CD4-positive, alpha-beta T cell treated with Interleukin-15 for 1 hour (primary cell): ENCODE measurements at regions not wholly inside any gene's neighbourhood (a gene's known extent, or its start where the extent isn't known, plus 50 kb on each side); places are given as distances from the start of the nearest gene placed in this dataset.
"Not testable (repeated sequence)": the region's sequence is repeated elsewhere in the genome, so short reads cannot be mapped to it uniquely, and the experiment has no call there.

ENCODE experiments used
- DNase-seq: peaks from one replicate; pipeline ENCODE4 v3.0.0-alpha.2; 2020

DNA sequence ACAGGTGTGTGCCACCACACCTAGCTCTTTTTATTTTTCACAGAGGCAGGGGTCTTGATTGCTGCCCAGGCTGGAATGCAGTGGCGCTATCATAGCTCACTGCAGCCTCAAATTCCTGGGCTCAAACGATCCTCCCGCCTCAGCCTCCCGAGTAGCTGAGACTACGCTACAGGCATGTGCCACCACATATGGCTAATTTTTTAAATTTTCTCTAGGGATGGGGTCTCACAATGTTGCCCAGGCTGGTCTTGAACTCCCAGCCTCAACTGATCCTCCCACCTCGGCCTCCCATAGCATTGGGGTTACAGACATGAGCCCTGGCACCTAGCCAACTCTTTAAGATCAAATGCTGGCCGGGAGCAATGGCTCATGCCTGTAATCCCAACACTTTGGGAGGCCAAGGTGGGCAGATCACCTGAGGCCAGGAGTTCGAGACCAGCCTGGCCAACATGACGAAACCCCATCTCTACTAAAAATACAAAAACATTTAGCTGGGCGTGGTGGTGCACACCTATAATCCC lies 50.6 kb upstream of the MYL10 start:
- not testable (repeated sequence) for DNase-seq

DNA sequence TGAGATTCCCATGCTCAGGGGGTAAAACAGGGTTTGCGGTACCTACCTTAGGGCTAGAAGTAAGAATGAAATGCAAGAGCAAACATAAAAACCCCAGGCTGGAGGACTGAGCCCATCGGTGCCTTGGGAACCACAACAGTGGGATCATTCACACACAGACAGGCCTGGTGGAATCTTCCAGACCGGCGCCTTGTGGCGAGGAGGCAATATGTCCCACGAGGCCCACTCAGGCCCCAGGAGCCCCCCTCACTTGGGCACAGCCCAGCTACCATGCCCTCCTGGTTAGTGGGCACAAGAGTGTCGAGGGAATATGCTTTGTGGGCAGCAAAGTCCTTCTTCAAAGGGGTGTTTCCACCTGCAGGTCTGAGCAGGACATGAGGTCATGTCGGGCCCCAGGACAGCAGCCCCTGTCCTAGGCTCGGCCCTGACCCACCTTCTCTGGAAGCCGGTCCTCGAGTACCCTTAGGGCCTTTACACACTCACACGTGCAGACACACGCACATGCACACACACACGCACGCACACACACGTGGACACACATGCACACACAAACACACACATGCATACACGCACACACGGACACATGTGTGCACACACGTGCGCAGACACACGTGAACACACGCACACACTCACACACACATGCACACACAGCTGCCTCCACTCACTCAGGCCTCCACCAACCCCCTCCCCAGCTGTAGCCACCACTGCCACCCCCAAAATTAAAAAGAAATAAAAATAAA lies 51.5 kb upstream of the MYL10 start:
- DNase-seq, result no peak

DNA sequence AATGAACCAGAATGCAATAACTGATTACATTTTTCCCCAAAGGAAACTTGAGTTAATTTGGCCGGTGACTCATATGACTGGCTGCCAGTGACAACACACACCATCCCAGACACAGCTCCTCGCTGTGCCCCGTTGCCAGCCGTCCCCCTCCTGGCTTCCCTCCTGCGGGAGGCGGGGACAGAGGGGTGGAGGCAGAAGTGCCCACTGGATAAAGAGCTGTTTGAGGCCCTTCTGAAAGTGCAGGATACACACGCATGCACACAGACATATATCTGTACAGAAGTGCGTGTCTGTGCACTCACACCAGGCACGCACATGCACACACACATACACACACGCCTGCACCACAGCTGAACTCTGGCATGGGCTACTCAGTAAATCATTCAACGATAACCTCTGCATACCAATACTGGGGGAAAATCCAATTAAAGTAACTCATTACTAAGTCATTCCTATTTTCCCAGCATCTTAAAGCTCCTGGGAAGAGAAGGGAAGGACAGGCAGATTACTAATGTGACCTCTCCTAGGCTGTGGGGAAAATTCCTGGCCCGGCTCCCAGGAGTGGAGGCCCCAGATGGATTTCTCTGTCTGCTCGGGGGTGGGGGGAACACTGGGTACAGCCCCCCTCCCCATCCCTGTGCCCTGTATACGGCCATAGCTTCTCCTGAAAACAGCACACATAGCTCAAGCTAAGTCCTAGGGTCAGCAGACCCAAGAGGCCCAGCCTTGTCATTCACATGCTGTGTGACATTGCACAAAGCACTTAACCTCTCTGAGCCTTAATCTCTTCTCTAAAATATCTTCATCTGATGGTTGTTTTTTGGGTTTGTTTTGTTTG lies 52.3 kb upstream of the MYL10 start:
- no peak for DNase-seq

DNA sequence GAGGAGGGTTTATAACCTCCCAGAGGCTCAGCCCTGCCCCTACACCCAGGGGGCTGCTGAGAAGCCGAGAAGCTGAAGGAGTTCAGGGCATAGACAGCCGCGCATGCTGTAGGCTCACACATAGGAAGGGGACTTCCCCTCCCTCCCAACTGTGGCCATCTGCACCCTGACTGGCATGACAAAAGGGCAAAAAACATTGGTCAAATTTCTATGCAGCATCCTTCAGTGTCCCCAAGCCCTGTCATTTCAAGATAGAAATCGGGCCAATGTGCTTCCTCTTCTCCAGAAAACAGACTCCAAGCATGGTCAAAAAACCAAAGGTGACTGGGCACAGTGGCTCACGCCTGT lies 55.9 kb upstream of the MYL10 start:
- no peak for DNase-seq

DNA sequence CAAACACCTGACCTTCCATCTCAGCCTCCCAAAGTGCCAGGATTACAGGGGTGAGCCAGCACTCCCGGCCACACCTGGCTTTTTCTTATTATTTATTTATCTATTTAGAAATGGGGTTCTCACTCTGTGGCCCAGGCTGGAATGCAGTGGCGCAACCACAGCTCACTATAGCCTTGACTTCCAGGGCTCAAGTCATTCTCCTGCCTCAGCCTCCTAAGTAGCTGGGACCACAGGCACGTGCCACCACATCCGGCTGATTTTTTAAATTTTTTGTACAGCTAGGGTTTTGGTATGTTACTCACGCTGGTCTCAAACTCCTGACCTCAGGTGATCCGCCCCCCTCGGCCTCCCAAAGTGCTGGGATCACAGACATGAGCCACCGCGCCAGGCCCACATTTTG lies 56.9 kb upstream of the MYL10 start:
- no peak for DNase-seq

DNA sequence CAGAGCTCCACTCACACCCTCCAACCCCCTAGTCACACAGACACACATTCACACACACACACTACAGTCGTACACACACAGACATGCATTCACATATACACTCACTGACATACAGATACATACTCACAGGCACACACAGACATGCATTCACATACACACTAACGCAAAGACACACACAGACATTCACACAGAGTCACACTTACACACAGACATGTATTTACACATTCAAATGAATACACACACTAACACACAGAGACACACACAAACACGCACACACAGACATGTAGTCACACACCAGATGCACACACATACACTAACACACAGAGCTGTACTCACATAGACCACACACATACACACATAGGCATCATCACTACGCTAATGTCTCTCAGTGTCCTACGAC lies 58.0 kb upstream of the MYL10 start:
- DNase-seq, result no peak

DNA sequence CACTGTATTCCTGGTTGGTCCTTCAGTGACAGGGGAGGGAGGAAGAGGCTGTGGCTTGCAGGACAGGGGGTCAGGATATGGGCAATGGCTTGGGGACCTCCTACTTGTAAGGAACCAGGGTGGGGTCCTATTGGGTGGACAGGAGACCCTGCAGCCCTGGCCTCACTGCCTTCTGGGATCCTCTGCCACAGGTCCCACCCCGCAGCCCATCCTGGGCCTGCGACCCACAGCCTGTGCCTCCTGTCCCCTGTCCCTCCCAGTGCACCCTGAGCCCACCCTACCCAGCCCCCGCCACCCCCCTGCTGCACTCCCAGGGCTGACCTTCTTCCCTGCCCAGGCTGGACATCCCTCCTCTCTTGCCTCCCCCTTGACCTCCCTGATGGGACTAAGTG lies 58.7 kb upstream of the MYL10 start:
- no peak for DNase-seq

DNA sequence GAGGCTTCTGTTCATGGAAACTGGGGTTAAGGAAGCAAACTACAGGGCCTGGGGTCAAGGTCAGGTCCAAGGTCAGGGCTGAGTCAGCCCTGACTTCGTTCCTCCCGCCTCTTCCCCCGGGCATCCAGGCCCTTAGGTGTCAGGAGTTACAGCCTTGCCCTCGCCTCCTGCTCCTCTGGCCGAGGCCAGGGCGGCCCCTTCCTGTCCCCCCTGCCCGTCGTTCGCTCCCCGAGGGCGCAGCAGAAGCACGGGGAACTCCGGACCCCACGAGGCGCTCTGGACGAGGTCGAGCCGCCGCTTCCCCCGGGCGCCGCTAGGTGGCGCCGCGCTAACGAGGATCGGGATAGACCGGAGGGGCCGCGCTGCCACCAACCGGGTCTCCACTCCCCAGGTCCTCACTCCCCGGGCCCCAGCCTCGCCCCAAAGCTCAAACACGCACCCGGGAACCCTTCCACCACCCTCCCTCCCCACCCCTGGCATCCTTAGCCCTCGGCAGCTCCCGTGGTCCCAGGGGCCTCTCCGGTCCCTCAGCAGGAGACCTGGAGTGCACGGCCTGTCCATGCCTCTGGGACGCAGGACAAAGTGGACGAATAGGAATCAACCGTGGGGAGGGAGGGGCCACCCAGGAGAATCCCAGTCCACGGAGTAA lies 59.2 kb upstream of the MYL10 start:
- peak; percentile 75 for DNase-seq

DNA sequence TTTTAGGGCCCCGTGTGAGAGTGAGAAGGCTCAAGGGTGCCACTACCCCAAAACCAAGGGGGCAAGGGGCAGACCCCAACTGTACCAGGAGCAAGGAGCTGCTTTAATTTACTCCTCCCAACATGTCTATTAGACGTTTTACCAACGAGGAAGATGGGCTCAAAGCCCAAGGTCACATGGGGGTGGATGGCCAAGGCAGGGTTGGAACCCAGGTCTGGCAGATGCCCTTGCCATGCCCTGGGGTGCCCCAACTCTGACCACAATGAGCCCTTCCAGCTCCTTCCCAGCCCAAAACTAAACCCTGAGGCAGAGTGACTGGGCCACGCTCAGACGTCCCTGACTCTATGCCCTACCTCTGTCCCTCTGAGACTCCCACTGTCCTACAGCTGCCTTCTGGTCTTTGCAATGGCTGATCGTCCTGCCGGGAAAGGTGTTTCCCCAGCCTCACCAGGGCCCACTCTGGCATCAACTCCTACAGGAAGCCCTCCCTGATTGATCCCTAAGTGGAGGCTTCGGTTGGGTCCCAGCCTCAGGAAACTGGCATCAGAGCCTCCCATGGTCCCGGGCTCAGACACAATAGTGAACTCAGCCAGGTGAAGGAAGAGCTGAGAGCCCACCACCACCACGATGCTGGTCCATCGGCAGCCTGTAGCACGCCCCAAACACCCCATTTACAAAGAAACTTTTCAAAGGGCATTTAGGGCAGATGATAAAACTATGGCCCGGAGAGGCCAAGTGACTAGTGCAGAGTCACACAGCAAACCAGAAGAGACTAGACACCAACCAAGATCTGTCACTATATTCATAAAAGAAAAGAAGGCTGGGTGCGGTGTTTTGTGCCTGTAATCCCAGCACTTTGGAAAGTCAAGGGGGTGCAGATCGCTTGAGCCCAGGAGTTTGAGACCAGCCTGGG lies 60.2 kb upstream of the MYL10 start:
- no peak for DNase-seq

DNA sequence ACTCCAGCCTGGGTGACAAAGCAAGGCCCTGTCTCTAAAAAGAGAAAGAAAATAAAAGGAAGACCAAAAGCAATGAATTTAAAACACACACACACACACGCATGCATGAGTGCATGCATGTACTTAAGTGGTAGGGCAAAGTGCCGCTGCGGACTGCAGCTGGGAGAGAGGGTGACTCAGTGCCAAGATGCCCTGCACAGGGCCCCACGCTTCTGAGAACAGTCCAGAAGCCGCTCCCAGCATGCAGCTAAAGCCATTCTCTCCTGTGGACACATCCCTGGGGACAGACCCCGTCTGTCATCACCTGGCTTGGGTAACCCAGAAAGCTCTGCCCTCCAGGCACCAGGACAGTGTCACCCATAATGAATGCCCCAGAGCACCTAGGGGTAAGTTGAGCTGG lies 61.0 kb upstream of the MYL10 start:
- no peak for DNase-seq

DNA sequence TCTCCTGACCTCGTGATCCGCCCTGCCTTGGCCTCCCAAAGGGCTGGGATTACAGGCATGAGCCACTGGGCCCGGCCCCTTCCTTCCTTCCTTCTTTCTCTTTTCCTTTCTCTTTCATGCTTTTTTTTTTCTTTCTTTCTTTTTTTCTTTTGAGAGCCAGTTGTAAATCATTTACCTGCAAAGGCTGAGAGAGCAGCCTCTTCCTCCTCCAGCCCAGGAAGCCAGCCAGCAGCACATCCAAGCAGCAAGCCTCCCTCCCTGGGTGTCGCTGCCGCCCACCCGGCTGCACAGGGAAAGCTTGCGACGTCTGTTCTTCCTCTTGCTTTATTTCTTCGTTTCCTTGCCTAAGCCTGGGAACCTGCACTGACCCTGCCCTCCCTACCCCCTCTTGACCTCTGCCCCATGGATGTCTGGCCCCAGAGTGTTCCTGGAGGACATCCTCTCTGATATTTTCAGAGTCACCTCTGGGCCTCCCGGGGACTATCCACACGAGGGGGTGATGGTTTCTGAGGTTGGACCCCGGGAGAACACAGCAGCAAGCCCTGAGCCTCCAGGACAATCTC lies 62.8 kb upstream of the MYL10 start:
- DNase-seq, result no peak

DNA sequence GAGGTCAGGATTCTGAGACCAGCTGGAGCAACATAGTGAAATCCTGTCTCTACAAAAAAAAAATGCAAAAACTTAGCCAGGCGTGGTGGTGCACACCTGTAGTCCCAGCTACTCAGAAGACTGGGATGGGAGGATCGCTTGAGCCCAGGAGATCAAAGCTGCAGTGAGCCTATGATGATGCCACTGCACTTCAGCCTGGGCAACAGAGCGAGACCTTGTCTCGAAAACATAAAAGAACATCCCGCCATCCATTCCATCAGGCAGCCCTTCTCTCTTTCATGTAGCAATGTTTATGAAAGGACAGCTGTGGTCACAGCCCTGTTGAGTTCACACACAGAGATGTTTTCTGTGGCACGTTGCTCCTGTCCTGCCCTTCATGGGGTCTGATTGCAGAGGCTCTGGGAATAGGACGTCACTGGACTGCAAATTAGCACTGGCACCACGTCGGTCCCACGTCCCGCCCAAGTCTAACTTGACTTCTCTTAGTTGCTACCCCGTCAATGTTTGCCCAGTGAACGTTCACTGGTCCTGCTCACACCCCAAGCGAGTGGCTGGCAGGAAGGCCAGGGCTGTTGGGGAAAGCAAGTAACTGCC lies 64.5 kb upstream of the MYL10 start:
- no peak for DNase-seq

DNA sequence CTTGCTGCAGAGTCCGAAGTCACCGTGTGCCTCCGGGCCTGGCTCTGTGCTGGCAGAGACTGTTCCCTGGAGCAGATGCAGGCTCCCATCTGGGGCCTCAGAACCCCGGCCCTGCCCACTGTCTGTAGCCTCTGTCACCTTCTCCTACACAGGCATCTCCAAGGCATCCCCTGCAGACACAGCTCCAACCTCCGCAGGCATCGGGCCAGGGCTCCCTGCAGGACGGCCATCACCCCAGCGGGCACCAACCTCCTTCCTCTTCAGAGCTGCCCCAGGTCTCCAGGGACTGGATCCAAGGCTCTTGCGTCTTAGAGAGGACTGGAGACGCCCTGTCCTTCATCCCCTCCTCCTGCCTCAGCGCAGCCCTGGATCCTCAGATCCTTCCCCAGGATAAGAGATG lies 69.9 kb upstream of the MYL10 start:
- DNase-seq, result no peak

DNA sequence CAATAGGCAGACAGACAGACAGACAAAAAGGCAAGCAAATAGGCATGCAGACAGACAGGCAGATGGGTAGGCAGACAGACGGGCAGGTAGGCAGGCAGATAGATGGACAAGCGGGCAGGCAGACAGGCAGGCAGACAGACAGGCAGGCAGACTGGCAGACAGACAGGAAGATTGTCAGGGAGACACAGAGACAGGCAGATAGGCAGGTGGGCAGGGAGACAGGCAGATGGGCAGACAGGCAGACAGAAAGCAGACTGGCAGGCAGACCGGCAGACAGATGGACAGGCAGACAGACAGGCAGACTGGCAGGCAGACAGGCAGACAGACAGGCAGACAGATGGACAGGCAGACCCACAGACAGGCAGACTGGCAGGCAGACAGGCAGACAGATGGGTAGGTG lies 70.3 kb upstream of the MYL10 start:
- DNase-seq, result no peak

DNA sequence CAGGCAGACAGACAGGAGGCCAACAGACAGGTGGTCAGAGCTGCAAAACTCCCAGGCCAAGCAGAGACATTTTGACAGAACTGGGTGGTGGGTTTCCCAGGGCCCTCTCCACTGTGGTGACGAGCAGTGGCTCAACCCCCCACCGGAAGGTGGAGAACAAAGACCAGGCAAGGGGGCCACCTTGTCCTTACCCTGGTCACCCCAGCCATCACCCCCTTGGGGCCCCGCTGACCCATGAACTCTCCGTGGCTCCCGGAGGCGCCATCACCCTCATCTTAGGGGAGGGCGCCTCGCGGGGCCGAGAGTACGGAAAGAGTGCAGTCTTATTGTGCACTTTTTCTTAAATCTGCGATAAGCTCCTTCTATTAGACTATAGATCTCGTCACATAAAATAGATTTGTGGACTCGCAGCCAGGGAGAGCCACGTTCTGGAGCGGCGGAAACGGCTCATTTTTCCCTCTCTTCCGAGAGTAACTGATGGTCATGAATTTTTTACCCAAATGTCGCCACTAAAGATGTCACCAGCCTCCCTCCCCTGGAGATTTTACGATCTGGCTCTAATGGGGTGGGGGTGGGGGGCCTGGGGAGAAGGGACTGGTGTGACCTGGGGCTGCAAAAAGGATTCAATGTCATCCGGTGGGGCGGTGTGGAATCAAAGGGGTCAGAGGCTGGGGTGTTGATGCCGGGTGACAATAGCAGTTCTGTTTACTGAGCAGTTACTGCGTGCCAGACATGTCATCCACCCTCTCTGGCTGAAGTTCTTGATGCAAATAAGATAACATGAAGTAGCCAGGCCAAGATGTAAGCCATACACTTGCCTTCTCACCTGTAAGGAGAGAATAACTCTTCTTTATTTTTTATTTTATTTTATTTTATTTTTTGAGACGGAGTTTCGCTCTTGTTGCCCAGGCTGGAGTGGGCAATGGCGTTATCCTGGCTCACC lies 71.1 kb upstream of the MYL10 start:
- no peak for DNase-seq

DNA sequence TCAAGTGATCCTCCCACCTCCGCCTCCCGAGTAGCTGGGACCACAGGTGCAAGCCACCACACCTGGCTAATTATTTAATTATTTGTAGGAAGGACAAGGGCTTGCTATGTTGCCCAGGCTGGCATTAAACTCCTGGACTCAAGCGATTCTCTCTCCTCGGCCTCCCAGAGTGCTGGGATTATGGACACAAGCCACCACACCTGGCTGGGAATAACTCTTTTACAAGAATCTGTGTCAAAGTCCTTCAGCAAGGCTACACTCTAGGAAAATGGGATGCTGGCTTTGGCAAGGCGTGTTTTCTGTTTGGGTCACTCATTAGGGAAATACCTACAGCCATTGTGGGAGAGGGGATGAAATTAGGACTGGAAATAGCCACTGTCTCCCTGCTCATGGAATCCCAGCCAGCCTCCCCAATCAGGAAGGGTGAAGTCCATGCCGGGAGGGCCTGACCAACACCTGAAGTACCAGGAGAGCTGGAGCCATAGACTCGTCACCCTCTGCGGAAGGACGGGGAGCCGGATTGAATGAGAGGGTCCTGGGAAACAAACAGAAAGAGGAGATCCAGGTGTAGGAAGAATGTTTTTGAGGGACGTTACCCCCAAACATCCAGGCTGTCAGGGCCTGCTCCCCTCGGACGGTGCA lies 72.2 kb upstream of the MYL10 start:
- no peak for DNase-seq

DNA sequence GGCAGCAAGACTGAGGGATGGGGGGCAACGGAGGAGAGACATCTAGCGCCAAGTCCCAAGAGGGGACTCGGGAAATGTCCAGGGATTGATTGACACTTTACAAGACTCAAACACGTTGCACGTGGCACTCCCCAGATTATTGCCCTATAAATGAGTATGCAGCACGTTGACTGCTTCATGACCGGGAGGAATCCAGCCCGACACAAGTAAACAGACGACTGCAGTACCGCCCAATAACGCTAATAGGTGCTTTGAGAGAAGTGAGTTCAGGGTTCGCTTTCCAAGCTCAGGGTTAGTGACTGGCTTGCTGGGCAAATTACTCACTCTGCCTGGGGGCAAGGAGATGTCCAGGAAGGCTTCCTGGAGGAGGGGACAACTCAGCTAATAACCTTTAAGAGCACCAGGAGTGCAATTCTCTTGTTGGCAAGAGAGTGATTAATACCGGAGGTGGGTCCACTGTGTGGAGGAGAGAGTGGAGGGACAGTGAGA lies 73.3 kb upstream of the MYL10 start:
- DNase-seq, result no peak

DNA sequence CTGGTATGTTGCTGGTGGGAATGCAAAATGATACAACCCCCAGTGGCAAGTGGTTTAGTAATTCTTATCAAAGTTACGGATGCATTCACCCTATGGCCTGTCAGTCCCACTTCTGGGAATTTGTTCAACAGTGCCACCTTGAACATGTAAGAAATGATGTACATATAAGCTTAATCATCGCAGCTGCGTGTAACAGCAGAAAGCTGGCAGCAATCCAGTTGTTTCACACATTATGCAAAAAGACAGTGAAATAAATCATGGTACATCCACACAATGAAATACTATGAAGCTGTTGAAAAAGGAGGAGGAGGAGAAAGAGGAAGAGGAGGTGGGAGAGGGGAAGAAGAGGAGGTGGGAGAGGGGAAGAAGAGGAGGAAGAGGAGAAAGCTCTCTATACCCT lies 76.2 kb upstream of the MYL10 start:
- no peak for DNase-seq

DNA sequence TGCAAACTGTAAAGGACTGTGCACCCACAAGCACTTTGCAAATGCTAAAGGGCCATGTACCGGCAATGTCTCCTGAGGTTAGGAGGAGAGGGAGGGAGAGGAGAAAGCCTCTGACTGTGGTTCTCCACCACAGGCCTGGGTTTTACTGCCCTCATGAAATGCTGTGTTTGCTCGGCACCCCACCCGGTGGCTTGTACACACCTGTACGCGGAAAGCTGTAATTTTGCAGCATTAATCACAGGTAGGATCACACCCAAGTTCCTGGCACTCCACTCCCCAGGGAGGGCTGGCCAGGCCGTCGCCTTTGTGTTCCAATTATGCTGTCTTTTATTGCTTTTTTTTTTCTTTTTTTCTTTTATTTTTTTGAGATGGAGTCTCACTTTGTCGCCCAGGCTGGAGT lies 78.5 kb upstream of the MYL10 start:
- DNase-seq, result no peak

DNA sequence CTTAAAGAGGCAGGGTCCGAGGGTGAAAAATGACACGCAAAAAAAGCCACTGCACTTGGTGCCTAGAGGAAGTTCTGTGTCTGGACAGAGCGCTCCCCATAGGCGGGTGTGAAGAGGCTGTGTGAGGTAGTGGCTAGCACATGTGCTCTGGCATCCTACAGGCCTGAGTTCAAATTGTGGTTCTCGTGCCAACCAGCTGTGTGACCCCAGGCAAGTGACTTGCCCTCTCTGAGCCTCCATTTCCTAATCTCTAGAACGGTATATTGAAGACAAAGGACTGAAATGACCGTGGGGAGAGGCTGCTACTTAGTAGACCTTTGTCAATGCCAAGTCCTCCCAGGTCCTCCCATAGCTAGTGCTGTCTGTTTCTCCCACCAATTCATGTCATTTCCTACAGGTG lies 79.1 kb upstream of the MYL10 start:
- no peak for DNase-seq
